ENCODE measurements at regions not wholly inside any gene's neighbourhood (a gene's known extent, or its start where the extent isn't known, plus 50 kb on each side); places are given as distances from the start of the nearest gene placed in this dataset.

- DNase-seq (ENCODE audit: low spot score) = no peak
Measured at GRCh38 chr3:170780955-170781354, 89.0 kb downstream of the RPL22L1 start.

- DNase-seq (ENCODE audit: low spot score) = no peak
Measured at GRCh38 chr3:170780471-170780870, 89.5 kb downstream of the RPL22L1 start.

DNA sequence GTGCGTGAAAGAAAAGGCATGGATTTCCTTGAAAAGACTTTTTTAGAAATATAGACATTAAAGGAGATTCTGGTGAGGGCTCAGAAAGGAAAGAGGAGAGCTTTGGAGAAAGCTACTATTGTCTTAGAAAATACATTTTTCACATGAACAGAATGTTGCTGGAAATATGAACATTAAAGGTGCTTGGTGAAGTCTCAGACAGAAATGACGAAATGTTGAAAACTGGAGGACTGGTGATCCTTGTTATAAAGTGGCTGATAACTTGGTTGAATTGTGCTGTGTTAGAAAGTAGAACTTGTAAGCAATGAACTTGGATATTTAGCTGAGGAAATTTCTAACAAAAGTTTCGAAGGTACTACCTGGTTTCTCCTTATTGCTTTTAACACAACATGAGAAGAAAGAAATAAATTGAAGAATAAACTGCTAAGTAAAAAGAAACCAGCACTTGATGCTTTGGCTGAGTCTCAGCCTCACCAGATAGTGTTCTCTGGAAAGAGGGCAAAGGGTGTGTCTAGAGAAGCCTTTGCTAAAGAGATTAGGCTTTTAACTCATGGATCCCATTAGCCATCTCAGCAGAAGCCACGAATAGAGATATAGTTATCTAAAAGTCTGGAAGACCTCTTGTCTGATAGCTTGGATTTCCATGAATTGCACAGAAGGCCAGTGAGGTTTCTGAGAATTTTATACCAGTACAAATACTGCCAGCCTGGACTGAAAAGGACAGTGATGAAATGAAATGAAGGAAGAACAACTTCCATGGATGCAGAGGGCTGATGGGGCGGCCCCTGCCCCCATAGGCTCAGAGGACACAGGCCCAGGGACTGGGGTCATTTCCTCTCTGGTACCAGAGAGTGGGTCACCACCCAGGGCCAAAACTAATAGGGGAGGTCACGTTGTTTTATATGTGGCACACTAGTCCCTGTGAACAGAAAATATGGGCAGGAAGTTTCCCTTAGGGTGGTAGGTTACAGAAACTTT lies 91.5 kb downstream of the RPL22L1 start:
- DNase-seq (ENCODE audit: low spot score) = no peak

GRCh38 chr3:170777564-170777926 lies 92.5 kb downstream of the RPL22L1 start:
- DNase-seq (ENCODE audit: low spot score) = no peak

- no peak for DNase-seq (ENCODE audit: low spot score)
Measured at GRCh38 chr3:170776887-170777563, 93.0 kb downstream of the RPL22L1 start.

- DNase-seq (ENCODE audit: low spot score) = no peak
Measured at GRCh38 chr3:170773682-170774425, 96.1 kb downstream of the RPL22L1 start.

DNA sequence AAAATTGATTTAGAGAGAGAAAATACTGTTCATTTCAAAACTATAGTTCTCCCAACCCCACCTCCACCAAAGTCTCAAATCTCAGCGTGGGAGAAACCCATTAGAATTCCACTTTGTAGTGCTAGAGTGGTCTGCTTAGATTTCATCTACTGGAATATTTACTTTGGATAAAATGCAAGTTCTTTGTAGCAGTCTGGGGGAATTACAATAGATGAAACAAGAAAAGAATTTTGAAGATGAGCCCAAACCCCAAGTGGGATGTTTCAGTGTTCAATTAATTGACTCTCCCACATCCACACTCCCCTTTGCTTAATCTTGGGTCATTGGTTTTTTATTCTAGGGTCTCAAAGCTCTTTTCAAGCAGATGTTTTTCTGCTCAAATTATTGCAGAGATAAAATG lies 97.8 kb downstream of the RPL22L1 start:
- DNase-seq (ENCODE audit: low spot score) = no peak

GRCh38 chr3:170768334-170768801 lies 101.6 kb downstream of the RPL22L1 start:
- DNase-seq (ENCODE audit: low spot score) = no peak

DNA sequence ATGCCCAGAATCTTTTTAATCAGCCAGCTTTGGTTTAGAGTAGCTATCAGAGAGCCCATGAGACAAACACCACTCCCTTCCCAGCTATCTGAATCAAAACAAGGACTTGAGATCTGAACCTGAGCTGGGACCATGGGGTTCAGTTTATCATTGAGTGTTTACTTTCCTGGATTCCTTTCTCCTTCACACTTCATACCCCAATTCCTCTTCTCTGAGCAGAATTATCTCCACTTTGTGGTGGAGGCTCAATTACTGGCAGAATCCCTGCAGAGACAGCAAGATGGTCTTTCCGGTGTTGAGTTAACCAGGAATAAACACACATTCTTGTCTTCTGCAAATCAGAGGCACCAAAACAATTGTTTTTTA lies 102.4 kb downstream of the RPL22L1 start:
- DNase-seq (ENCODE audit: low spot score) = no peak

DNA sequence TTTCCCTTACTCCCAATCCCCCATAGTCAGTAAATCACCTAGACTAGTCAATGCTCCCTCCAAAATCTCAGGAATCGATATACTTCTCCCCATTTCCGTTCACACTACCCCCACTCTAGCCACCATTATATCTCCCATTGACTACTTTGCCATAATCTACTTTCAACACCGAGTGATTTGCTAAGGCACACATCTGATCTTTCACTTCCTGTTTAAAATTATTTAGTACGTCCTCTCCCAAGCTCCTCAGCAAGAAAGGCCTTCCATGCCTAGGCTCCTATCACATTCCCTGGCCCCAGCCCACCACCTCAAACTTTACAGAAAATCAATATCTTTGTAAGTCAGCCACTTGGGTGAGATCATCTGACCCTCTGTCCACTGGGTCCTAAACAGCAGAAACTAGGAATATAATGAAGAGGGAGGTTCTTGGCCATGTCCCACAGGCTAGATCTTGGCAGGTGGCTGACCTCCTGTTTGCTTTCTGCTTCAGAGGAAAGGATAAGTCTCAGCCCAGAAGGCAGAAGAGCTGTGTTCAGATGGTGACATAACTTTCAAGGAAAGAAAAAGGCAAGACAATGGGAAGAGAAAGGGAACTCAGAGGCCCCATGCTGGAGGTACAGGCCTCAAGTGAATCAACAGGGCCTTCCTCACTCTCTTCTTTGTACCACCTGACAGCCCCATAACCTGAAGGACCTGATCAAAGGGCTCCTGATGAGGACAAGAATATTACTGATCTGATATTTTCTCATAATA lies 103.0 kb downstream of the RPL22L1 start:
- no peak for DNase-seq (ENCODE audit: low spot score)

DNA sequence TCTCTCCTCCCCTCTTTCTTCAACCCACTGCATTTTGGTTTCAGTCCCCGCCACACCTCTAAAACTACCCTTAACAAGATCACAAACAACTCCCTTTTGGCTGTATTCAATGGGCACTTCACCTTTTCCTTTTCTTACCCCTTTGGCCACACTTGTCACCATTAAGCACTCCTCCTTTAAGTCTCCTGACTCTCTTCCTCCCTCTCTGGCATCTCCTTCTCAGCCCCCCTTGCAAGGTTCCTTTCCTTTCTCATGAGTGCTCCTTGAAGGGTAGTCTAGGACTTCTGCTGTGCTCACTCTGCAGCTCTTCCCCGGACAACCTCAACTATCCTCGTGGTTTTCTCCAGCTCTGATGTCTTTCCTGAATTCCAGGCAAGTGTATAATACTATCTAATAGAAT lies 103.7 kb downstream of the RPL22L1 start:
- no peak for DNase-seq (ENCODE audit: low spot score)

GRCh38 chr3:170765419-170766078 lies 104.4 kb downstream of the RPL22L1 start:
- no peak for DNase-seq (ENCODE audit: low spot score)

GRCh38 chr3:170764017-170764416 lies 106.0 kb downstream of the RPL22L1 start:
- DNase-seq (ENCODE audit: low spot score) = no peak

- DNase-seq (ENCODE audit: low spot score) = no peak
Measured at GRCh38 chr3:170762064-170762463, 107.9 kb downstream of the RPL22L1 start.

GRCh38 chr3:170761103-170761502 lies 108.9 kb downstream of the RPL22L1 start:
- no peak for DNase-seq (ENCODE audit: low spot score)

- no peak for DNase-seq (ENCODE audit: low spot score)
Measured at GRCh38 chr3:170760174-170760526, 109.8 kb downstream of the RPL22L1 start.

GRCh38 chr3:170759511-170760173 lies 110.4 kb downstream of the RPL22L1 start:
- DNase-seq (ENCODE audit: low spot score) = no peak

DNA sequence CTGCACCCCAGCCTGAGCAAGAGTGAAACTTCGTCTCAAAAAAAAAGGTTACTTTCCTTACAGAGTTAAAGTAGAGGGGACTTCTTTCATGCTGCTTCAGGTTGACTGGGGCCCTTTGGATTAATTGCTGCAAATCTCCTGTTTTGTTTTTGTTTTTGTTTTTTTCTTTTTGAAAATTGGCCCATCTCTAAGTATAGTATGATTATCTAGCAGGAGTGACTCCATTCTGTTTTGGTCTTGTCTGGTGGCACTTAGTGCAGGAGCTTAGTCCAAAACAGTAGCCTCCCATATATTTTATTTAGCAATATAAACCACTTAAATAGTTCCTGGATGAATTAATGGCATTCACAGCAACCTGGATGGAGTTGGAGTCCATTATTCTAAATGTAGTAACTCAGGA lies 113.0 kb downstream of the RPL22L1 start:
- no peak for DNase-seq (ENCODE audit: low spot score)

DNA sequence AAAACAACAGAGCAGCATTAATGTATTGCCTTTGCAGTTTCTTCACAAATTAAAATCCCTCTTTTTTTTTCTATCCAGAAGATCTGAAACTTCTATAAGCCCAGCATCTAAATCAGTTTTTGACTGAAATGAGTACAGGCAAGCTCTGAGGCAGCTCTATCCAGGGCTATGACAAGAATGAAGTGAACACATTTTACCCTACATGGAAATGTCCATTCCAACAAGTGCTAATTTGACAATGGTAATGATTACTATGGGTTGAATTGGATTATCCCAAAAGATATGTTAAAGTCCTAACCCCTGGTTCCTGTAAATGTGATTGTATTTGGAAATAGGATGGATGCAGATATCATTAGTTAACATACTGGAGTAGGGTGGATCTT lies 115.7 kb downstream of the RPL22L1 start:
- DNase-seq (ENCODE audit: low spot score) = no peak

GRCh38 chr3:170753421-170754310 lies 116.3 kb downstream of the RPL22L1 start:
- no peak for DNase-seq (ENCODE audit: low spot score)
